Cardiac fibroblast (primary cell): ENCODE measurements at regions not wholly inside any gene's neighbourhood (a gene's known extent, or its start where the extent isn't known, plus 50 kb on each side); places are given as distances from the start of the nearest gene placed in this dataset.

Source experiments
- DNase-seq, 2 donors: peaks; one replicate each; pipeline versions ENCODE4 v3.0.0 to v3.0.0-alpha.2; 2010; ENCODE audit warnings: low read depth in 2 of 2
- H3K4me3 ChIP-seq, 2 donors: replicated peaks in 1 of 2; 1 replicate in 1 of 2; 2 replicates in 1 of 2; pipeline ENCODE4 v1.5.1; 2011; ENCODE audit warnings: low read depth in 2 of 2, low read length in 2 of 2, mild to moderate bottlenecking in 2 of 2, moderate library complexity in 1 of 2
- TF ChIP-seq, protein P1 (sequence below): IDR thresholded peaks from one replicate; pipeline ENCODE4 v1.5.1; 2011; ENCODE audit warnings: low read depth, mild to moderate bottlenecking, low read length, inconsistent platforms

DNA sequence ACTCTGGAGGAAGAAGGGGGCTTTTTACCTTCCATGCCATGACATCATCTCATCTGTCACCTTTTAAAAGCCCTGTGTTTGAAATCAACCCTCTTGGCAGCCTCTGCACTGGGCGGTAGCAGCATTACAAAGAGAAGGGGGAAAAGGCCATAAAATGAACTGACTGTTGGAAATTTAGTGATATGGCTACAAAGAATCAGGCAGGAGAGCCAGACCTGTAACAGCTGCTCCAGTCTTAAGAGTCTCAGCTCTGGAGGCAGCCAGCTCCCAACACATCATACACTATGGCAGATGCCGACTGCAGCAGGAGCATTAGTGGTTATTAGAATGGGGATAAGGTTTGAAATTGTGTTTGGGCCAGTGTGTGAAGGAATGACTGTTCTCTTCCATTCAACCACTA lies 257.5 kb downstream of the DMAC1 start:
- H3K4me3 ChIP-seq, result no peak overlapping the region
- DNase-seq, result no peak
- TF ChIP-seq, protein P1, sequence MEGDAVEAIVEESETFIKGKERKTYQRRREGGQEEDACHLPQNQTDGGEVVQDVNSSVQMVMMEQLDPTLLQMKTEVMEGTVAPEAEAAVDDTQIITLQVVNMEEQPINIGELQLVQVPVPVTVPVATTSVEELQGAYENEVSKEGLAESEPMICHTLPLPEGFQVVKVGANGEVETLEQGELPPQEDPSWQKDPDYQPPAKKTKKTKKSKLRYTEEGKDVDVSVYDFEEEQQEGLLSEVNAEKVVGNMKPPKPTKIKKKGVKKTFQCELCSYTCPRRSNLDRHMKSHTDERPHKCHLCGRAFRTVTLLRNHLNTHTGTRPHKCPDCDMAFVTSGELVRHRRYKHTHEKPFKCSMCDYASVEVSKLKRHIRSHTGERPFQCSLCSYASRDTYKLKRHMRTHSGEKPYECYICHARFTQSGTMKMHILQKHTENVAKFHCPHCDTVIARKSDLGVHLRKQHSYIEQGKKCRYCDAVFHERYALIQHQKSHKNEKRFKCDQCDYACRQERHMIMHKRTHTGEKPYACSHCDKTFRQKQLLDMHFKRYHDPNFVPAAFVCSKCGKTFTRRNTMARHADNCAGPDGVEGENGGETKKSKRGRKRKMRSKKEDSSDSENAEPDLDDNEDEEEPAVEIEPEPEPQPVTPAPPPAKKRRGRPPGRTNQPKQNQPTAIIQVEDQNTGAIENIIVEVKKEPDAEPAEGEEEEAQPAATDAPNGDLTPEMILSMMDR, result no peak

DNA sequence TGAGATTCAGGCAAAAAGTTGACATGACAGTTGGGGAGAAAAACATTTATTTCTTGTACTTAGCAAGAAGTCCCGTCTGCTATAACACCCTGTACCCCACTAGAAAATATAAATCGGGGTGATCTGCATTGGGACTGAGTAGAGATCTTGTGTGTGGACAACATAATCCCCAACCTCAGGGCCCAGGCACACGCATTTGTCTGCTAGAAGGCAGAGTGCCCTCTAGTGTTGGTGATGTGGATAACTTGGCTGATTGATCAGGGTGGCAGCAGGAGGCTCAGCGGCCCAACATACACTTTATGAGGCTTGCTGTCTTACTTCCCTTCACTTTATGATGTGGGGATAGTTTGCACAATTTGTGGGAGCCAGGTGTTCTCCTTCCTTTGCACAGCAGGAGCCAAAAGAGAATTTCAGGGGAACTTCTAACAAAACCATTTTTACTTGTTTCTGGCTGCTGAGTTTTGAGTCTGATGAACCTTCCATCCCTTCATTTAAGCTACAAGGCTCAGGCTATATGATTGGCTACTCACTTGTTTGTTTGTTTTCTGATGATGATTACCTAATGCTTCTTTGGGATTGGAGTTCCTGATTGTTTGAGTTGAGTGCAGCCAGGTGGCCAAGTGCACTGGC lies 263.2 kb downstream of the DMAC1 start:
- H3K4me3 ChIP-seq, result no peak overlapping the region
- TF ChIP-seq, protein P1, result peak; percentile 72
- DNase-seq, result peak; percentile 64 to 76

DNA sequence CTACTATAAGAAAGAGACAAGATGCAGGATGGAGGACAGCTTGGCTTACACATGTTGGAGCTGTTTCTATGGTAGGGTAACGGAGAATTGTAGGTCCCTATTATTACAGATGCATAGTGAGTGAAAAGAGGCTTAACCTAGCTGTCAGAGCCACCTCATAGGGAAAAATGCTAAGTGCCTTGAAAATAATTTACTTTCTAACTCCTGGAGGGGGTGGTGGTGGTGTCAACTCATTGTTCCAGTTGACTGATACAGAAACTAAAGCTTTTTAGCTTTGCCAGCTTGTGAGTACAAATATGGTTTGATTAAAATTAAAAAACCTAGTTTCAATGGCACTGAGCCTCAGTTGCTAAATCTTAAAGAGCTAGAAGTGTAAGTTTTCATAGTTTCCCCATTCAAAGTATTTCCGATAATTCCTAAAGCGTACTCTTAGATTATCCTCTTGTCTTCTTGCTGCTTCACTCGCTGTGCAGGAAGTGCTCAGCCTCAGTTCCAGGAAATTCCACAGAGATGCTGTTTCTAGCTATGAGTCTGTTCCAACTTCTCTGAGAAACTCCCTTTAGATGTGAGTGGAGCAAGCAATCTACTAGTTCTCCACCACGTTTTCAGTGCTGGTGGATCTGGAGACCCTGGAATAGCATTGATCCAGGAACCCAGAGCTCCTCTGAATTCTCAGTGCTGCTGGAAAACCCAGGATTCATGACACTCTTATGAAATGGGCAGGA lies 265.2 kb downstream of the DMAC1 start:
- TF ChIP-seq, protein P1, result no peak
- H3K4me3 ChIP-seq, result no peak overlapping the region
- peak in 1 of 2 donors; percentile 24 for DNase-seq

DNA sequence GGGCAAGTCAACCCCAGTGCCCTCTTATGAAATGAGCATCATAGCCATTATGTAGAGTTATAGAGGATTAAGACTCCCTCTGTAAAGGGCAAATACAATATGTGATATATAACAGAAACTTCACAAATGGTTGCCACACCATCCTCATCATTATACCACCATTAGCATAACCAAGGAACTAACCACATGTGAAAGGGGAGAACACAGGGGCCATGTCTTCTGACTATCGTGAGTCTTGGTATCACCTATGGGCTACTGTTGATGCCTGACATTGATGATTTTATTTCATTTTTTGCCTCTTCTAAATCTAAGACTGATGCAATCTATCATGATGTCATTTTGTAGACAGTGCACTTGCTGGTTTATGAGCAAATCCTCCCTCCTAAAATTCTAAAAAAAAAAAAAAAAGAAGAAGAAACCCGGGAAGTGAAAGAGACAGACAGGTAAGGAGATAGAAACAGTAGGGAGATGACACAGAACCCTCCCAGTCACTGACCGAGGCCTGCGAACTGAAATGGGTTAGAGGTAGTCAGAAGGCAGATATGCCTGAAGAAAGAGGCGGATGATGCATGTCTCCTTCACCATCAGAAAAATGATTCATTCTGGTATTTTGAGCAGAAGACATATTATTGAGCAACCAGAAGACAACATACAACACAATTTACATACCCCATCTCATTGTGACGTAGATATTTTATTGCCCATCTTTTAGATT lies 266.0 kb downstream of the DMAC1 start:
- TF ChIP-seq, protein P1, result no peak
- no peak overlapping the region for H3K4me3 ChIP-seq
- DNase-seq, result no peak

DNA sequence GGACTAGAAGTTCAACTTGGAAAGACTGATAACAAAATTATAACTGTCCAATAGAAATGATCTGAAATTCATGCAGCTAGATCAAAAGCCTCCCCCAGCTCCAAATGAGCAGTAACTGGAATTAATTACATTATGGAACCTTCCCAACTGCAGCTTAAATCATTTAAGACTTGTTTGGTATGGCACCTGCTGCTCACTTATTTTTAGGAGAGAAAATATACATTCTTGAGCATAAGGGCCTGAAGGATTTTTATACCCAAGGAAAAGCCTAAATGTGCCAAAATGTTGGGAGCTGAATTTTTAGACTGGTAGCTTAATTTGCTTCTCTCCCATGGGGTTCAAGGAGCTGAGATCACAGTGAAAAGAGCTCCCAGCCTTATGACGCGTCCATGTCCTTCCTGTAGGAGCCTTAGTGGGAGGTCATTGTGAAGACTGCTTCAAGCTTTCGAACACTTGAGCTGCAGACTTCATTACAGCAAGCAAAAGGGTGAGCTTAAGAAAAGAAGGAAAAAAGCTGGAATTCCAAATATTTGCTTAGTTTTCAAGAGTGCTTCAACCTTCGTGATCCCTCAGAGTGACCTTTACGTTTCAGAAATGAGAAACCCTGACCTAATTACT lies 276.0 kb downstream of the DMAC1 start:
- TF ChIP-seq, protein P1, result no peak
- no peak overlapping the region for H3K4me3 ChIP-seq
- DNase-seq, result no peak

DNA sequence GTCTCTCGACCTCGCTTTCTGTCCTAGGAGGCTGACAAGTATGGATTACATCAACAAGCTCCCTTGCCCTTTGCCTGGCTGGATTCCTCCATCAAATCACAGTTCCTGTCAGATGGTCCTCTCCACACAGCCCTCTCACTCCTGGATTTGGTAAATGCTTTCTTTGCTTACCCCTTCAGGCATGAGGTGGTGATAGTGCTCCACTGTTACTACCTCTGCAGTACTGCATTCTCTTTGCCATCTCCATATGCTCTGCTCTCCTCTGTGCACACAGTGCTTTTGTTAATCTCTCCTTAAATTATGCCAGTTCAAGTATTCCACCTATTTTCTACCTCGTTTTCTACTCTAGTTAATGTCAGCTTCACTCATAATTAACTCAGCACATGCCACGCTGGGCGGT lies 279.2 kb downstream of the DMAC1 start:
- DNase-seq, result no peak
- H3K4me3 ChIP-seq, result no peak overlapping the region
- TF ChIP-seq, protein P1, result no peak
